ENCODE measurements at regions not wholly inside any gene's neighbourhood (a gene's known extent, or its start where the extent isn't known, plus 50 kb on each side); places are given as distances from the start of the nearest gene placed in this dataset.

DNA sequence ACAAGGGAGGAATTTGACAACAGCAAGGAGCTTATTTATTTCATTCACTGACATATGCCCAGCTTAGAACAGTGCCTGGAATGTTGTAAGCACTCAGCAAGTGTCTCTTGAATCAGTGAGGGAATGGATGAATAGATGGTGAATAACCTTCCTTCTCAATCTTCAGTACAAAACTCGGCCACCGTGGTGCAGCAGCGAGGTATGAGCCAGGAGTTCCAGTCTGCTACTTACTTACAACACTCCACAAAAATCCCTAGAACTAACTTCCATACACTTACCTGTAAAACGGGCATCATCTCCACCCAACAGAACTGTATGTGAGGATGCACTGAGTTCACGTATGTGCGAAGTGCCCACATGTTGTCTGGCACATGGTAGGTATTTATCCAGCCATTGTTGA lies 237.4 kb downstream of the WDR11 start:
- peak; percentile 43 for FAIRE-seq
- no peak overlapping the region for H3K4me2 ChIP-seq (ENCODE audit: control insufficient read depth, extremely low read depth, insufficient read depth, low read depth, low read length)
- H3K79me2 ChIP-seq (ENCODE audit: control insufficient read depth, insufficient read depth, low read length): no peaks in the 10 kb centered on the region
- dilution Hi-C loops (cut with MboI; ENCODE audit: extremely low pct_ligation_motif_present, low sequenced_read_pairs): no loop called here
- H3K9me3 ChIP-seq (ENCODE audit: control insufficient read depth, low read depth, low read length): no peaks in the 10 kb centered on the region
- no peaks in the 10 kb centered on the region for H3K9me1 ChIP-seq (ENCODE audit: control insufficient read depth, extremely low read depth, insufficient read depth, low read length)
- H3K9ac ChIP-seq (ENCODE audit: control insufficient read depth, extremely low read depth, insufficient read depth, low read length): no peak overlapping the region
- H3K36me3 ChIP-seq (ENCODE audit: control insufficient read depth in 2 of 2, extremely low read depth in 1 of 2, insufficient read depth in 2 of 2, low read length in 2 of 2): no peaks in the 10 kb centered on the region
- H3K27me3 ChIP-seq (ENCODE audit: control insufficient read depth, extremely low read depth, insufficient read depth, low read length): no peaks in the 10 kb centered on the region
- no peak for TF ChIP-seq EZH2 (IDR thresholded peaks at IDR 0.05; ENCODE audit: low read length)
- TF ChIP-seq, protein P1, sequence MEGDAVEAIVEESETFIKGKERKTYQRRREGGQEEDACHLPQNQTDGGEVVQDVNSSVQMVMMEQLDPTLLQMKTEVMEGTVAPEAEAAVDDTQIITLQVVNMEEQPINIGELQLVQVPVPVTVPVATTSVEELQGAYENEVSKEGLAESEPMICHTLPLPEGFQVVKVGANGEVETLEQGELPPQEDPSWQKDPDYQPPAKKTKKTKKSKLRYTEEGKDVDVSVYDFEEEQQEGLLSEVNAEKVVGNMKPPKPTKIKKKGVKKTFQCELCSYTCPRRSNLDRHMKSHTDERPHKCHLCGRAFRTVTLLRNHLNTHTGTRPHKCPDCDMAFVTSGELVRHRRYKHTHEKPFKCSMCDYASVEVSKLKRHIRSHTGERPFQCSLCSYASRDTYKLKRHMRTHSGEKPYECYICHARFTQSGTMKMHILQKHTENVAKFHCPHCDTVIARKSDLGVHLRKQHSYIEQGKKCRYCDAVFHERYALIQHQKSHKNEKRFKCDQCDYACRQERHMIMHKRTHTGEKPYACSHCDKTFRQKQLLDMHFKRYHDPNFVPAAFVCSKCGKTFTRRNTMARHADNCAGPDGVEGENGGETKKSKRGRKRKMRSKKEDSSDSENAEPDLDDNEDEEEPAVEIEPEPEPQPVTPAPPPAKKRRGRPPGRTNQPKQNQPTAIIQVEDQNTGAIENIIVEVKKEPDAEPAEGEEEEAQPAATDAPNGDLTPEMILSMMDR (optimal IDR thresholded peaks at IDR 0.05 in 1 of 3, IDR thresholded peaks at IDR 0.05 in 1 of 3, conservative IDR thresholded peaks at IDR 0.05 in 1 of 3; ENCODE audit: extremely low read depth in 1 of 3, insufficient read depth in 2 of 3, low read length in 3 of 3): peak; percentile 33 to 65 (median 54)
- no peak overlapping the region for H2AFZ ChIP-seq (ENCODE audit: control insufficient read depth, low read length)
- no peak overlapping the region for H3K4me3 ChIP-seq (ENCODE audit: control insufficient read depth in 2 of 3, extremely low read depth in 1 of 3, insufficient read depth in 2 of 3, low read depth in 1 of 3, low read length in 3 of 3)
- no peak for DNase-seq (ENCODE audit: low read depth, low spot score)
- peaks cover 9% of the 10 kb centered on the region for H3K4me1 ChIP-seq (ENCODE audit: control insufficient read depth, extremely low read depth, insufficient read depth, low read length)
- no peak overlapping the region for H3K27ac ChIP-seq (ENCODE audit: control insufficient read depth, insufficient read depth, low read length)
- no peaks in the 10 kb centered on the region for H4K20me1 ChIP-seq (ENCODE audit: control insufficient read depth, extremely low read depth, insufficient read depth, low read length)

DNA sequence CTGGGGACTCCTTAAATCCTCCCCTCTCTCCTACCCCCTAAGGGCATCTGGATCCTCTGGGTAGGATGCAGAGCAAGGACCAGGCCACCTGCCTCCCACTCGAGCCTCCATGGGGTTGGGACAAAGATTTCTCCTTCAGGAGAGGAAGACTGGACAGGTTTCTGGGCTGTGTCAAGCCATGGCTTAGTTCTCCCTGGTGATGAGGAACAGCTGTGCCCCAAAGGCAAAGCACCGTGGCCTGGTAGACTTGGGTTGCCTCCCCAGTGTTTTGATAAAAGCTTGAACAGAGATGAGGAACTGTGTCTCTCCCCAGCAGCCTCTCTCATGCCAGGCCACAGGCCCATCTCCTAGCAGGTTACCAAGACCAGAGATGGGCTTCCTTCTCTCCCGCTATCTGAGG lies 238.3 kb downstream of the WDR11 start:
- no peaks in the 10 kb centered on the region for H3K27me3 ChIP-seq (ENCODE audit: control insufficient read depth, extremely low read depth, insufficient read depth, low read length)
- no peaks in the 10 kb centered on the region for H3K9me1 ChIP-seq (ENCODE audit: control insufficient read depth, extremely low read depth, insufficient read depth, low read length)
- FAIRE-seq (no peak), DNase-seq (ENCODE audit: low read depth, low spot score) (no peak)
- H3K36me3 ChIP-seq (ENCODE audit: control insufficient read depth in 2 of 2, extremely low read depth in 1 of 2, insufficient read depth in 2 of 2, low read length in 2 of 2): no peaks in the 10 kb centered on the region
- no peak overlapping the region for H3K27ac ChIP-seq (ENCODE audit: control insufficient read depth, insufficient read depth, low read length)
- H4K20me1 ChIP-seq (ENCODE audit: control insufficient read depth, extremely low read depth, insufficient read depth, low read length): no peaks in the 10 kb centered on the region
- H3K9ac ChIP-seq (ENCODE audit: control insufficient read depth, extremely low read depth, insufficient read depth, low read length): no peak overlapping the region
- H3K4me1 ChIP-seq (ENCODE audit: control insufficient read depth, extremely low read depth, insufficient read depth, low read length): peaks cover 9% of the 10 kb centered on the region
- H3K9me3 ChIP-seq (ENCODE audit: control insufficient read depth, low read depth, low read length): no peaks in the 10 kb centered on the region
- no peaks in the 10 kb centered on the region for H3K79me2 ChIP-seq (ENCODE audit: control insufficient read depth, insufficient read depth, low read length)
- TF ChIP-seq, protein P1 (optimal IDR thresholded peaks at IDR 0.05 in 1 of 3, IDR thresholded peaks at IDR 0.05 in 1 of 3, conservative IDR thresholded peaks at IDR 0.05 in 1 of 3; ENCODE audit: extremely low read depth in 1 of 3, insufficient read depth in 2 of 3, low read length in 3 of 3): no peak
- no peak for TF ChIP-seq EZH2 (IDR thresholded peaks at IDR 0.05; ENCODE audit: low read length)
- no peak overlapping the region for H3K4me3 ChIP-seq (ENCODE audit: control insufficient read depth in 2 of 3, extremely low read depth in 1 of 3, insufficient read depth in 2 of 3, low read depth in 1 of 3, low read length in 3 of 3)
- H3K4me2 ChIP-seq (ENCODE audit: control insufficient read depth, extremely low read depth, insufficient read depth, low read depth, low read length): no peak overlapping the region
- dilution Hi-C loops (cut with MboI; ENCODE audit: extremely low pct_ligation_motif_present, low sequenced_read_pairs): no loop called here
- no peak overlapping the region for H2AFZ ChIP-seq (ENCODE audit: control insufficient read depth, low read length)
